Panc1 (cell line): ENCODE measurements at regions not wholly inside any gene's neighbourhood (a gene's known extent, or its start where the extent isn't known, plus 50 kb on each side); places are given as distances from the start of the nearest gene placed in this dataset.
"Not testable (repeated sequence)": the region's sequence is repeated elsewhere in the genome, so short reads cannot be mapped to it uniquely, and the experiment has no call there.

ENCODE experiments used
- ATAC-seq: fragments of 200-7000 bp; cut with Tn5 transposase; 2 replicates; pipeline ENCODE4 v1.9.1; 2020; ENCODE audit warnings: mild to moderate bottlenecking, moderate library complexity
- BruUV-seq: library from RNA; stranded (reverse); fragments of 400-500 nt; replicated peaks from 2 replicates; lab custom pipeline; 2021; lab: Mats Ljungman, UMichigan
- CTCF ChIA-PET: fragments of 300-600 bp; sonication (Branson Sonifier 250); formaldehyde crosslinking; loops from one replicate; lab custom pipeline; 2022; ENCODE audit warnings: antibody characterized with exemption; lab: Charles Lee
- POLR2A ChIA-PET: fragments of 300-600 bp; sonication (Branson Sonifier 250); formaldehyde crosslinking; loops from one replicate; lab custom pipeline; 2022; ENCODE audit warnings: antibody characterized with exemption; lab: Charles Lee
- DNase-seq: peaks from one replicate; pipeline ENCODE4 v3.0.0-alpha.2; 2010; ENCODE audit warnings: low read depth, low spot score
- H3K27ac ChIP-seq: 2 replicates; pipeline ENCODE4 v1.5.1; 2011; ENCODE audit warnings: mild to moderate bottlenecking, low read length, inconsistent platforms
- H3K27me3 ChIP-seq: fragments of 200-500 bp; sonication (Bioruptor generic); 2 replicates; pipeline ENCODE4 v1.6.0; 2014; ENCODE audit warnings: low read length, inconsistent platforms; ENCODE audit not compliant: control insufficient read depth, insufficient read depth
- H3K36me3 ChIP-seq: fragments of 200-500 bp; sonication (Bioruptor generic); 2 replicates; pipeline ENCODE4 v1.5.1; 2014; ENCODE audit warnings: inconsistent platforms, mild to moderate bottlenecking, low read length, moderate library complexity; ENCODE audit not compliant: control insufficient read depth, insufficient read depth
- H3K4me1 ChIP-seq: 2 replicates; pipeline ENCODE4 v1.5.1; 2011; ENCODE audit warnings: inconsistent platforms, mild to moderate bottlenecking, low read length, moderate library complexity; ENCODE audit not compliant: control insufficient read depth, insufficient read depth
- H3K4me3 ChIP-seq, 2 experiments: 2 replicates each; pipeline ENCODE4 v1.5.1; 2011 to 2012; ENCODE audit warnings: low read depth in 2 of 2, low read length in 2 of 2, mild to moderate bottlenecking in 2 of 2, inconsistent platforms in 1 of 2, moderate library complexity in 1 of 2
- H3K9me3 ChIP-seq: fragments of 200-500 bp; sonication (Bioruptor generic); 2 replicates; pipeline ENCODE4 v1.5.1; 2014; ENCODE audit warnings: low read depth, mild to moderate bottlenecking, inconsistent platforms, low read length, moderate library complexity; ENCODE audit not compliant: control insufficient read depth, insufficient read depth
- POLR2AphosphoS5 ChIP-seq: IDR thresholded peaks from 2 replicates; pipeline ENCODE4 v1.6.1; 2012; ENCODE audit warnings: mild to moderate bottlenecking, low read depth, low read length, moderate library complexity
- SIN3A ChIP-seq: IDR thresholded peaks from 2 replicates; pipeline ENCODE4 v1.6.1; 2012; ENCODE audit warnings: low read depth, mild to moderate bottlenecking, low read length, moderate library complexity, borderline replicate concordance; ENCODE audit not compliant: insufficient read depth
- TCF7L2 ChIP-seq: IDR thresholded peaks from 2 replicates; pipeline ENCODE4 v1.6.1; 2011; ENCODE audit warnings: mild to moderate bottlenecking, low read depth, low read length, inconsistent platforms
- in situ Hi-C: cut with HindIII; loops from 2 replicates; pipeline ENCODE4 v1.10.0; 2016; ENCODE audit warnings: low sequenced_read_pairs, low pct_unique_long_range_greater_than_20kb
- intact Hi-C: fragments of 100-400 bp; cut with micrococcal nuclease; formaldehyde crosslinking; loops from one replicate; pipeline ENCODE4 v1.10.0; 2022; ENCODE audit not compliant: unreplicated experiment
- TF ChIP-seq, protein P1 (sequence below): fragments of 450-650 bp; IDR thresholded peaks from 2 replicates; pipeline ENCODE4 v1.5.1; 2017; ENCODE audit warnings: mild to moderate bottlenecking
- TF ChIP-seq, protein P2 (sequence below), 2 experiments: IDR thresholded peaks; 2 replicates each; pipeline ENCODE4 v1.6.1; 2011 to 2012; ENCODE audit warnings: low read depth in 2 of 2, control low read depth in 1 of 2, low read length in 1 of 2, mild to moderate bottlenecking in 1 of 2, moderate library complexity in 1 of 2; ENCODE audit not compliant: insufficient read depth in 1 of 2

DNA sequence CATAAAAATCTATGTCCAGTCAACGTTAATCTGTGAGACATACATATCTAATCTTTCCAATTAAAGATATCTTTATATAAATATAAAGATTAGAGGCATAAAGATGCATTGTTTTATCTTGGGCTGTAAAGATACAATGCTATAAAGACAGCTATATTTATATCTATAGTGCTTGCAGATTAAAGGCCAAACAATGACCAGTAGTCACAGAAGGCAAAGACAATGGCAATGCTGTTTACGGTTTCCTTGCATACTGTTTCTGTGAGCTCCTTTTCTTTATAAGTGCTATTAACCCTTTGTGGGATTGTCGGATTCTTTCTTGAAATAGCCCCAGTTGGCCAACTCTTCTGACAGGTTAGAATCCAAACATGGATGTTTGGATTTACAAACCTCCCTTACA, 85.5 kb upstream of the SALL1 start:
- Histone ChIP-seq H3K9me3 (no peaks in the 10 kb centered on the region), H3K36me3 (no peaks in the 10 kb centered on the region), H3K27me3 (no peaks in the 10 kb centered on the region), H3K27ac (no peak overlapping the region), H3K4me1 (no peaks in the 10 kb centered on the region), H3K4me3 (no peak overlapping the region)
- CTCF ChIA-PET = no interaction called here
- in situ Hi-C loops (no loop called here), intact Hi-C loops (no loop called here)
- POLR2A ChIA-PET = no interaction called here
- ATAC-seq = no peak
- no TSS peak for BruUV-seq
- no peak for DNase-seq
- no peak for TF ChIP-seq POLR2AphosphoS5
- TF ChIP-seq, protein P1, sequence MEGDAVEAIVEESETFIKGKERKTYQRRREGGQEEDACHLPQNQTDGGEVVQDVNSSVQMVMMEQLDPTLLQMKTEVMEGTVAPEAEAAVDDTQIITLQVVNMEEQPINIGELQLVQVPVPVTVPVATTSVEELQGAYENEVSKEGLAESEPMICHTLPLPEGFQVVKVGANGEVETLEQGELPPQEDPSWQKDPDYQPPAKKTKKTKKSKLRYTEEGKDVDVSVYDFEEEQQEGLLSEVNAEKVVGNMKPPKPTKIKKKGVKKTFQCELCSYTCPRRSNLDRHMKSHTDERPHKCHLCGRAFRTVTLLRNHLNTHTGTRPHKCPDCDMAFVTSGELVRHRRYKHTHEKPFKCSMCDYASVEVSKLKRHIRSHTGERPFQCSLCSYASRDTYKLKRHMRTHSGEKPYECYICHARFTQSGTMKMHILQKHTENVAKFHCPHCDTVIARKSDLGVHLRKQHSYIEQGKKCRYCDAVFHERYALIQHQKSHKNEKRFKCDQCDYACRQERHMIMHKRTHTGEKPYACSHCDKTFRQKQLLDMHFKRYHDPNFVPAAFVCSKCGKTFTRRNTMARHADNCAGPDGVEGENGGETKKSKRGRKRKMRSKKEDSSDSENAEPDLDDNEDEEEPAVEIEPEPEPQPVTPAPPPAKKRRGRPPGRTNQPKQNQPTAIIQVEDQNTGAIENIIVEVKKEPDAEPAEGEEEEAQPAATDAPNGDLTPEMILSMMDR = no peak
- no peak for TF ChIP-seq TCF7L2
- no peak for TF ChIP-seq SIN3A
- TF ChIP-seq, protein P2, sequence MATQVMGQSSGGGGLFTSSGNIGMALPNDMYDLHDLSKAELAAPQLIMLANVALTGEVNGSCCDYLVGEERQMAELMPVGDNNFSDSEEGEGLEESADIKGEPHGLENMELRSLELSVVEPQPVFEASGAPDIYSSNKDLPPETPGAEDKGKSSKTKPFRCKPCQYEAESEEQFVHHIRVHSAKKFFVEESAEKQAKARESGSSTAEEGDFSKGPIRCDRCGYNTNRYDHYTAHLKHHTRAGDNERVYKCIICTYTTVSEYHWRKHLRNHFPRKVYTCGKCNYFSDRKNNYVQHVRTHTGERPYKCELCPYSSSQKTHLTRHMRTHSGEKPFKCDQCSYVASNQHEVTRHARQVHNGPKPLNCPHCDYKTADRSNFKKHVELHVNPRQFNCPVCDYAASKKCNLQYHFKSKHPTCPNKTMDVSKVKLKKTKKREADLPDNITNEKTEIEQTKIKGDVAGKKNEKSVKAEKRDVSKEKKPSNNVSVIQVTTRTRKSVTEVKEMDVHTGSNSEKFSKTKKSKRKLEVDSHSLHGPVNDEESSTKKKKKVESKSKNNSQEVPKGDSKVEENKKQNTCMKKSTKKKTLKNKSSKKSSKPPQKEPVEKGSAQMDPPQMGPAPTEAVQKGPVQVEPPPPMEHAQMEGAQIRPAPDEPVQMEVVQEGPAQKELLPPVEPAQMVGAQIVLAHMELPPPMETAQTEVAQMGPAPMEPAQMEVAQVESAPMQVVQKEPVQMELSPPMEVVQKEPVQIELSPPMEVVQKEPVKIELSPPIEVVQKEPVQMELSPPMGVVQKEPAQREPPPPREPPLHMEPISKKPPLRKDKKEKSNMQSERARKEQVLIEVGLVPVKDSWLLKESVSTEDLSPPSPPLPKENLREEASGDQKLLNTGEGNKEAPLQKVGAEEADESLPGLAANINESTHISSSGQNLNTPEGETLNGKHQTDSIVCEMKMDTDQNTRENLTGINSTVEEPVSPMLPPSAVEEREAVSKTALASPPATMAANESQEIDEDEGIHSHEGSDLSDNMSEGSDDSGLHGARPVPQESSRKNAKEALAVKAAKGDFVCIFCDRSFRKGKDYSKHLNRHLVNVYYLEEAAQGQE (IDR thresholded peaks at IDR 0.05; ENCODE audit: insufficient read depth in 1 of 2, low read depth in 2 of 2, low read length in 1 of 2) = no peak

DNA sequence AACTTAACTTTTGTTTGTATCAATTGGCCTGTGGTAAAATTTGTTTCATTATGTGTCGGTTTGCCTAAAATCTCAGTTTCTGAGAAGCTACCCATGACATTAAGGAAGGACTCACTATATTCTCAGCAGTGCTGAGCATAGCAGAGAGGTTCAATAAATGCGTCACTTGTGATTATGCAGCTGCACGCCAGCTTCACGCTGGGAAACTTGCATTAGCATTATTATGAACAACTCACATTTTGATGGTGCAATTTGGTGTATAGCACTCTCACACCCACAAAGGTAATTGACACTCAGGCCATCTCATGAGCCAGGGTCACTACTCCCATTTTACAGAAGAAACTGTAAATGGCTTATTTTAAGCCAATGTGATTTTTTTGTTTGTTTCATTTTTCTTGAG, 80.6 kb upstream of the SALL1 start:
- Histone ChIP-seq H3K27me3 (no peaks in the 10 kb centered on the region), H3K4me3 (no peak overlapping the region), H3K36me3 (no peaks in the 10 kb centered on the region), H3K9me3 (no peaks in the 10 kb centered on the region), H3K27ac (no peak overlapping the region), H3K4me1 (no peaks in the 10 kb centered on the region)
- ChIA-PET CTCF (no interaction called here), POLR2A (no interaction called here)
- BruUV-seq = no TSS peak
- DNase-seq (no peak), ATAC-seq (no peak)
- intact Hi-C loops (no loop called here), in situ Hi-C loops (no loop called here)
- TF ChIP-seq, protein P2 (IDR thresholded peaks at IDR 0.05; ENCODE audit: insufficient read depth in 1 of 2, low read depth in 2 of 2, low read length in 1 of 2) = no peak
- TF ChIP-seq SIN3A = no peak
- TF ChIP-seq POLR2AphosphoS5 = no peak
- TF ChIP-seq, protein P1 = no peak
- TF ChIP-seq TCF7L2 = no peak

DNA sequence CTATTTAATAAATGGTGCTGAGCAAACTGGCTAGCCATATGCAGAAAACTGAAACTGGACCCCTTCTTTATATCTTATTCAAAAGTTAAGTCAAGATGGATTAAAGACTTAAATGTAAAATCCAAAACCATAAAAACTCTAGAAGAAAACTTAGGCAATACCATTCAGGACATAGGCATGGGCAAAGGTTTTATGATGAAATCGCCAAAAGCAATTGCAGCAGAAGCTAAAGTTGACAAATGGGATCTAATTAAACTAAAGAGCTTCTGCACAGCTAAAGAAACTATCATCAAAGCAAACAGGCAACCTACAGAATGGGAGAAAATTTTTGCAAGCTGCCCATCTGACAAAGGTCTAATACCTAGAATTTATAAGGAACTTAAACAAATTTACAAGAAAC, 79.0 kb upstream of the SALL1 start:
- DNase-seq, H3K4me1 ChIP-seq, H3K4me3 ChIP-seq, H3K36me3 ChIP-seq, H3K9me3 ChIP-seq, POLR2A ChIA-PET, ATAC-seq, H3K27me3 ChIP-seq, H3K27ac ChIP-seq, intact Hi-C loops, in situ Hi-C loops, BruUV-seq, CTCF ChIA-PET: not testable (repeated sequence)
